SK-N-SH treated with all-trans-retinoic acid at 6 μM for 48 hours (cell line): ENCODE measurements at regions not wholly inside any gene's neighbourhood (a gene's known extent, or its start where the extent isn't known, plus 50 kb on each side); places are given as distances from the start of the nearest gene placed in this dataset.

ENCODE experiments used
- CREB5 ChIP-seq: fragments of 250-450 bp; sonication (Bioruptor Pico); IDR thresholded peaks from 2 replicates; pipeline ENCODE4 v1.5.1; 2020; ENCODE audit warnings: low read depth, mild to moderate bottlenecking, moderate library complexity
- ESRRG ChIP-seq: fragments of 250-450 bp; sonication (Bioruptor Pico); IDR thresholded peaks from 2 replicates; pipeline ENCODE4 v1.6.1; 2021; ENCODE audit warnings: mild to moderate bottlenecking
- GLIS3 ChIP-seq: fragments of 250-450 bp; sonication (Bioruptor Pico); IDR thresholded peaks from 2 replicates; pipeline ENCODE4 v1.5.0; 2020; ENCODE audit warnings: mild to moderate bottlenecking, moderate library complexity
- ISL1 ChIP-seq: fragments of 250-450 bp; sonication (Bioruptor Pico); IDR thresholded peaks from 2 replicates; pipeline ENCODE4 v2.1.2; 2022; ENCODE audit warnings: mild to moderate bottlenecking, moderate library complexity
- OSR1 ChIP-seq: fragments of 250-450 bp; sonication (Bioruptor Pico); IDR thresholded peaks from 2 replicates; pipeline ENCODE4 v1.8.0; 2022; ENCODE audit warnings: moderate library complexity, mild to moderate bottlenecking, inconsistent platforms
- PATZ1 ChIP-seq: fragments of 250-450 bp; sonication (Bioruptor Pico); IDR thresholded peaks from 2 replicates; pipeline ENCODE4 v1.8.0; 2020; ENCODE audit warnings: mild to moderate bottlenecking, moderate library complexity, borderline replicate concordance
- RARB ChIP-seq: fragments of 250-450 bp; sonication (Bioruptor Pico); IDR thresholded peaks from 2 replicates; pipeline ENCODE4 v1.8.0; 2021; ENCODE audit warnings: mild to moderate bottlenecking, moderate library complexity
- TOX ChIP-seq: fragments of 250-450 bp; sonication (Bioruptor Pico); IDR thresholded peaks from 2 replicates; pipeline ENCODE4 v1.8.0; 2021; ENCODE audit warnings: mild to moderate bottlenecking, moderate library complexity, borderline replicate concordance
- ZC3H10 ChIP-seq: fragments of 250-450 bp; sonication (Bioruptor Pico); IDR thresholded peaks from 2 replicates; pipeline ENCODE4 v1.5.1; 2021; ENCODE audit warnings: mild to moderate bottlenecking, moderate library complexity
- ZFP3 ChIP-seq: fragments of 250-450 bp; sonication (Bioruptor Pico); IDR thresholded peaks from 2 replicates; pipeline ENCODE4 v1.5.0; 2020; ENCODE audit warnings: mild to moderate bottlenecking, moderate library complexity
- ZFP30 ChIP-seq: fragments of 450-650 bp; formaldehyde crosslinking; IDR thresholded peaks from 2 replicates; pipeline ENCODE4 v1.5.0; 2022; ENCODE audit warnings: mild to moderate bottlenecking, moderate library complexity
- ZNF565 ChIP-seq: fragments of 450-650 bp; formaldehyde crosslinking; conservative IDR thresholded peaks from 2 replicates; pipeline ENCODE4 v1.5.0; 2020; ENCODE audit warnings: low read depth, mild to moderate bottlenecking, moderate library complexity

GRCh38 chr10:94238006-94238617 lies 124.6 kb downstream of the NOC3L start:
- TF ChIP-seq RARB (CRISPR knock-in tag) (no peak), TOX (no peak), PATZ1 (CRISPR knock-in tag) (no peak), ZFP3 (CRISPR knock-in tag) (no peak), ZNF565 (CRISPR knock-in tag) (no peak), ZC3H10 (CRISPR knock-in tag) (no peak), ZFP30 (CRISPR knock-in tag) (no peak), ESRRG (CRISPR knock-in tag) (no peak), CREB5 (CRISPR knock-in tag) (no peak), OSR1 (CRISPR knock-in tag) (no peak), GLIS3 (CRISPR knock-in tag) (no peak), ISL1 (CRISPR knock-in tag) (no peak)
